Endothelial cell of umbilical vein (primary cell): ENCODE measurements at regions not wholly inside any gene's neighbourhood (a gene's known extent, or its start where the extent isn't known, plus 50 kb on each side); places are given as distances from the start of the nearest gene placed in this dataset.

Experiments
- BruUV-seq: library from RNA; stranded (reverse); fragments of 400-500 nt; replicated peaks from 2 replicates; lab custom pipeline; 2021; lab: Mats Ljungman, UMichigan
- CTCF ChIA-PET: fragments of 300-600, 350-600 bp; sonication (Branson Sonifier 250); formaldehyde crosslinking; loops from one replicate; lab custom pipeline; 2021; ENCODE audit warnings: antibody characterized with exemption, inconsistent platforms; lab: Charles Lee
- POLR2A ChIA-PET: fragments of 300-600, 350-600 bp; sonication (Branson Sonifier 250); formaldehyde crosslinking; loops from one replicate; lab custom pipeline; 2021; ENCODE audit warnings: antibody characterized with exemption, inconsistent platforms; lab: Charles Lee
- DNase-seq: peaks from one replicate; pipeline ENCODE4 v3.0.0-alpha.2; 2011; ENCODE audit warnings: low read depth, low spot score
- FAIRE-seq: peaks from 2 replicates; lab custom pipeline; 2011; peaks lifted over from hg19 to GRCh38; lab: Jason Lieb, UNC
- H2AFZ ChIP-seq: 2 replicates; pipeline ENCODE4 v1.6.0; 2012; ENCODE audit warnings: low read depth, low read length, control low read depth, inconsistent platforms
- H3K27ac ChIP-seq: 2 replicates; pipeline ENCODE4 v1.5.1; 2011; ENCODE audit warnings: low read depth, mild to moderate bottlenecking, control low read depth, low read length, moderate library complexity; ENCODE audit not compliant: insufficient read depth
- H3K27me3 ChIP-seq, 2 experiments: 2 replicates each; pipeline versions ENCODE4 v1.6.0 to v1.6.1; 2011; ENCODE audit warnings: low read length in 2 of 2, mixed read lengths in 1 of 2; ENCODE audit not compliant: control insufficient read depth in 2 of 2, insufficient read depth in 2 of 2
- H3K36me3 ChIP-seq, 2 experiments: 2 replicates in 1 of 2; 3 replicates in 1 of 2; pipeline ENCODE4 v1.5.1; 2011; ENCODE audit warnings: low read length in 2 of 2, mild to moderate bottlenecking in 1 of 2, moderate library complexity in 1 of 2; ENCODE audit not compliant: control insufficient read depth in 2 of 2, insufficient read depth in 2 of 2; ENCODE audit errors: extremely low read depth in 1 of 2
- H3K4me1 ChIP-seq: 3 replicates; pipeline ENCODE4 v1.5.1; 2011; ENCODE audit warnings: mild to moderate bottlenecking, low read length; ENCODE audit not compliant: control insufficient read depth, insufficient read depth; ENCODE audit errors: extremely low read depth
- H3K4me2 ChIP-seq: 2 replicates; pipeline ENCODE4 v1.6.1; 2011; ENCODE audit warnings: low read length, control low read depth, mixed read lengths; ENCODE audit not compliant: insufficient read depth
- H3K4me3 ChIP-seq, 3 experiments: fragments of 200-600 bp in 1 of 3; sonication (generic), shearing (Covaris generic) in 1 of 3; replicated peaks in 1 of 3; 2 replicates each; pipeline ENCODE4 v1.5.1; 2011 to 2016; ENCODE audit warnings: control low read depth in 3 of 3, low read length in 3 of 3, mild to moderate bottlenecking in 2 of 3, inconsistent platforms in 1 of 3, low read depth in 1 of 3, moderate library complexity in 1 of 3; ENCODE audit not compliant: insufficient read depth in 1 of 3
- H3K79me2 ChIP-seq: 2 replicates; pipeline ENCODE4 v1.6.0; 2012; ENCODE audit warnings: low read length, inconsistent platforms; ENCODE audit not compliant: control insufficient read depth, insufficient read depth
- H3K9ac ChIP-seq: replicated peaks from 2 replicates; pipeline ENCODE3; 2011; ENCODE audit warnings: low read length, control low read depth; ENCODE audit not compliant: insufficient read depth; ENCODE audit errors: extremely low read depth
- H3K9me1 ChIP-seq: replicated peaks from 3 replicates; pipeline ENCODE4 v1.6.0; 2011; ENCODE audit warnings: mild to moderate bottlenecking, low read length; ENCODE audit not compliant: control insufficient read depth, insufficient read depth; ENCODE audit errors: extremely low read depth
- H3K9me3 ChIP-seq: replicated peaks from 2 replicates; pipeline ENCODE4 v1.5.1; 2012; ENCODE audit warnings: low read length, inconsistent platforms; ENCODE audit not compliant: control insufficient read depth, insufficient read depth
- H4K20me1 ChIP-seq: replicated peaks from 2 replicates; pipeline ENCODE3; 2011; ENCODE audit warnings: mild to moderate bottlenecking, low read length; ENCODE audit not compliant: control insufficient read depth, insufficient read depth; ENCODE audit errors: extremely low read depth
- EZH2 ChIP-seq: IDR thresholded peaks from 2 replicates; pipeline ENCODE4 v1.6.1; 2012; ENCODE audit warnings: borderline replicate concordance, low read depth, mild to moderate bottlenecking, moderate library complexity, low read length, inconsistent platforms; ENCODE audit not compliant: severe bottlenecking
- FOS ChIP-seq: IDR thresholded peaks from 2 replicates; pipeline ENCODE4 v1.6.1; 2011; ENCODE audit warnings: mild to moderate bottlenecking, low read length, moderate library complexity, borderline replicate concordance; ENCODE audit not compliant: insufficient read depth
- GATA2 ChIP-seq: IDR thresholded peaks from 2 replicates; pipeline ENCODE4 v1.7.0; 2011; ENCODE audit warnings: low read depth, mild to moderate bottlenecking, moderate library complexity, mixed read lengths, low read length; ENCODE audit not compliant: insufficient read length, insufficient read depth
- JUN ChIP-seq: IDR thresholded peaks from 2 replicates; pipeline ENCODE4 v1.6.1; 2011; ENCODE audit warnings: borderline replicate concordance, low read depth; ENCODE audit not compliant: insufficient read length, insufficient read depth
- MYC ChIP-seq: IDR thresholded peaks from one replicate; pipeline ENCODE4 v1.6.1; 2011; ENCODE audit warnings: mild to moderate bottlenecking, low read depth, low read length
- POLR2A ChIP-seq: IDR thresholded peaks from 2 replicates; pipeline ENCODE4 v1.6.1; 2012; ENCODE audit warnings: low read depth, mild to moderate bottlenecking, control low read depth, low read length
- POLR2AphosphoS5 ChIP-seq: IDR thresholded peaks from 2 replicates; pipeline ENCODE4 v1.6.1; 2012; ENCODE audit warnings: low read depth, mild to moderate bottlenecking, control low read depth, low read length, moderate library complexity; ENCODE audit not compliant: insufficient read depth
- dilution Hi-C: fragments of 300-500 bp; cut with MboI; formaldehyde crosslinking; loops from one replicate; pipeline ENCODE4 v1.15.0; 2019; ENCODE audit warnings: low sequenced_read_pairs; ENCODE audit not compliant: extremely low pct_ligation_motif_present
- intact Hi-C: fragments of 100-400 bp; cut with micrococcal nuclease; formaldehyde crosslinking; loops from one replicate; pipeline ENCODE4 v1.10.0; 2022
- TF ChIP-seq, protein P1 (sequence below), 2 donors: IDR thresholded peaks; 1 replicate in 1 of 2; 2 replicates in 1 of 2; pipeline ENCODE4 v1.5.1; 2011; ENCODE audit warnings: low read length in 2 of 2, mild to moderate bottlenecking in 2 of 2, moderate library complexity in 2 of 2, control low read depth in 1 of 2, inconsistent platforms in 1 of 2, low read depth in 1 of 2; ENCODE audit not compliant: insufficient read depth in 1 of 2; ENCODE audit errors: extremely low read depth in 1 of 2
- TF ChIP-seq, protein P2 (sequence below): IDR thresholded peaks from 2 replicates; pipeline ENCODE4 v1.6.1; 2011; ENCODE audit not compliant: insufficient read depth, insufficient read length

DNA sequence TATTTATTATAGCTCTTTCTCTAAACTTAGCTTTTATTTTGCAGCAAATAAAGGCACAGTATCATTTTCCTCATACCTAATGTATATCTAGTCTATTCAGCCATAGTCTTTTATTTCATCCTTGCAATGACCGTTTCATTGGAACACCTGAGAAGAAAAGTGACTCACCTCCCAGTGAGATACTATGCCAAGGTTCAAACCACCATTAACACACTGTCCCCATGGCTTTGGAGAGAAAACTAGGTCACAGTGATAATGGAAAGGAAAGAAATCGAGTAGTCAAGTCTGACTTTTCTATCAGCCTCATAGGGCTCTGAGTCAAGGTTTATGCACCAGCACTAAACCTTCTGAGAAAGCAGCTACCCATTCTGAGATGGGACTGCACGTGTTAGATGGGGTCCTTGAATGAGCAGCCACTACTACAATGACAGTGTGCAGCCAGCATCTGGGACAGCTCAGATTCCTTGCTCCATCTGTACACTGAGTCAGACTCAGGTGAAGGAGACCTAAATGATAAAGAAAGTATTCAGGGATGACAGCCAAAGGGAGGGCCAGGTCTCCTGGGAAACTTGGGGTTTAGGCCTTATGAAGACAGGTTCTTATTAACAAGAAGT, 971.1 kb upstream of the ACVR2A start:
- CTCF ChIA-PET, result interaction anchor here (0.6 to 3.3 kb wide), 8 partner anchors 16 to 1037 kb away, joined by 3 to 9 read pairs (median 4); no protein-coding TSS in a partner anchor
- H3K4me3 ChIP-seq, result peak overlapping the region in 1 of 3 experiments; percentile 29
- peak overlapping the region; percentile 91 for H3K4me2 ChIP-seq
- TF ChIP-seq, protein P1, sequence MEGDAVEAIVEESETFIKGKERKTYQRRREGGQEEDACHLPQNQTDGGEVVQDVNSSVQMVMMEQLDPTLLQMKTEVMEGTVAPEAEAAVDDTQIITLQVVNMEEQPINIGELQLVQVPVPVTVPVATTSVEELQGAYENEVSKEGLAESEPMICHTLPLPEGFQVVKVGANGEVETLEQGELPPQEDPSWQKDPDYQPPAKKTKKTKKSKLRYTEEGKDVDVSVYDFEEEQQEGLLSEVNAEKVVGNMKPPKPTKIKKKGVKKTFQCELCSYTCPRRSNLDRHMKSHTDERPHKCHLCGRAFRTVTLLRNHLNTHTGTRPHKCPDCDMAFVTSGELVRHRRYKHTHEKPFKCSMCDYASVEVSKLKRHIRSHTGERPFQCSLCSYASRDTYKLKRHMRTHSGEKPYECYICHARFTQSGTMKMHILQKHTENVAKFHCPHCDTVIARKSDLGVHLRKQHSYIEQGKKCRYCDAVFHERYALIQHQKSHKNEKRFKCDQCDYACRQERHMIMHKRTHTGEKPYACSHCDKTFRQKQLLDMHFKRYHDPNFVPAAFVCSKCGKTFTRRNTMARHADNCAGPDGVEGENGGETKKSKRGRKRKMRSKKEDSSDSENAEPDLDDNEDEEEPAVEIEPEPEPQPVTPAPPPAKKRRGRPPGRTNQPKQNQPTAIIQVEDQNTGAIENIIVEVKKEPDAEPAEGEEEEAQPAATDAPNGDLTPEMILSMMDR (IDR thresholded peaks at IDR 0.05; ENCODE audit: extremely low read depth in 1 of 2, insufficient read depth in 1 of 2, low read depth in 1 of 2, low read length in 2 of 2), result no peak
- TF ChIP-seq POLR2AphosphoS5 (no peak), POLR2A (no peak), FOS (no peak), GATA2 (no peak), JUN (no peak), EZH2 (no peak), MYC (no peak)
- TF ChIP-seq, protein P2, sequence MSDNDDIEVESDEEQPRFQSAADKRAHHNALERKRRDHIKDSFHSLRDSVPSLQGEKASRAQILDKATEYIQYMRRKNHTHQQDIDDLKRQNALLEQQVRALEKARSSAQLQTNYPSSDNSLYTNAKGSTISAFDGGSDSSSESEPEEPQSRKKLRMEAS, result no peak
- no peaks in the 10 kb centered on the region for H3K36me3 ChIP-seq
- peak overlapping the region; percentile 40 for H3K9ac ChIP-seq
- DNase-seq (no peak), FAIRE-seq (no peak)
- no peaks in the 10 kb centered on the region for H4K20me1 ChIP-seq
- H3K27ac ChIP-seq, result peak overlapping the region; percentile 90
- intact Hi-C loops, result loop anchor here (1.0 to 2.0 kb wide), 6 partner anchors 51 to 1038 kb away; no protein-coding TSS in a partner anchor
- no peaks in the 10 kb centered on the region for H3K9me3 ChIP-seq
- H3K27me3 ChIP-seq, result no peaks in the 10 kb centered on the region
- no peaks in the 10 kb centered on the region for H3K79me2 ChIP-seq
- POLR2A ChIA-PET, result no interaction called here
- TSS peak; percentile 59 for BruUV-seq
- H2AFZ ChIP-seq, result peak overlapping the region; percentile 64
- H3K4me1 ChIP-seq, result peaks cover 34% of the 10 kb centered on the region
- dilution Hi-C loops, result no loop called here
- no peaks in the 10 kb centered on the region for H3K9me1 ChIP-seq
